ENCODE measurements at regions not wholly inside any gene's neighbourhood (a gene's known extent, or its start where the extent isn't known, plus 50 kb on each side); places are given as distances from the start of the nearest gene placed in this dataset.

GRCh38 chrX:43525901-43526610 lies 130.0 kb upstream of the MAOA start:
- TF ChIP-seq CTCF (IDR thresholded peaks at IDR 0.05; ENCODE audit: low read depth, low read length) = no peak
- no peak overlapping the region for H3K4me3 ChIP-seq (ENCODE audit: low read depth, low read length)

- no peak for TF ChIP-seq CTCF (IDR thresholded peaks at IDR 0.05; ENCODE audit: low read depth, low read length)
- no peak overlapping the region for H3K4me3 ChIP-seq (ENCODE audit: low read depth, low read length)
Measured at GRCh38 chrX:43526878-43527277, 129.2 kb upstream of the MAOA start.

GRCh38 chrX:43527801-43528200 lies 128.3 kb upstream of the MAOA start:
- TF ChIP-seq CTCF (IDR thresholded peaks at IDR 0.05; ENCODE audit: low read depth, low read length) = no peak
- no peak overlapping the region for H3K4me3 ChIP-seq (ENCODE audit: low read depth, low read length)

DNA sequence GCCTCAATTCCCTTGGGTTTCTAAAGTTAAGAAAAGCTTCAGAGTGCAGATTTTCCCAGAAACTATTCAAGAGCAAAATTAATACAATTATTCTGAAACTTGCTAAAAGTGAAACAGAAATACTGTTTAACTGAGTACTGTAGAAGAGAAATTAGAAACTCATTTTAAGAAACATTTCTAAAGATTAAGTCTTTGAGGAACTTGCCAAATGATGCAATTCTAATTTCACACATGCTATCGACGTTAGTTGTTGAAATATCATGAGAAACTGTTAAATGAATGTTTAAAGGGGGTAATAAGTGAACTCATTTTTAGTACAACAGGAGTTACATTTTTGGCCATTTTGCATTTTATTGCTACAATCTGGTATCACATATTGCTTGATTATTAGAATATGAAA lies 125.3 kb upstream of the MAOA start:
- no peak for TF ChIP-seq CTCF (IDR thresholded peaks at IDR 0.05; ENCODE audit: low read depth, low read length)
- no peak overlapping the region for H3K4me3 ChIP-seq (ENCODE audit: low read depth, low read length)

GRCh38 chrX:43540318-43540717 lies 115.8 kb upstream of the MAOA start:
- no peak overlapping the region for H3K4me3 ChIP-seq (ENCODE audit: low read depth, low read length)
- no peak for TF ChIP-seq CTCF (IDR thresholded peaks at IDR 0.05; ENCODE audit: low read depth, low read length)

DNA sequence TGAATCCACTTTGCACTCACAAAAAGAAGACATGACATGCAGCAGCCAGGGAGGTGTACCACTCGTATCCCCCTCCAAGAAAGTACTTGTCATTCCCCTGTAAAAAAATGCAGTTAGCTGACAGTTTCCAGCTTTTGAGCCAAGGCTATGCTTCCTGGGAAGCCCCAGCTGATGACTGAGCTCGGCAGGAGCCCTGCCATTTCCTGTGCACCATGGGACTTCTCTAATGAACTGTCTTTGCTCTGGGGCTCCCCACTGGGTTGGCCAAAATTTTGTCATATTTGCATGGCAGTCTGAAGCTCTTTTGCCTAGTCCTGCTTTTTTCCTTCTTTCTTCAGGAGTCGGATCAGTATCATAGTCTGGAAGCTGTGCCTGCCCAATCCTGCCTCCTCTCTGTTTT lies 104.5 kb upstream of the MAOA start:
- no peak overlapping the region for H3K4me3 ChIP-seq (ENCODE audit: low read depth, low read length)
- no peak for TF ChIP-seq CTCF (IDR thresholded peaks at IDR 0.05; ENCODE audit: low read depth, low read length)

DNA sequence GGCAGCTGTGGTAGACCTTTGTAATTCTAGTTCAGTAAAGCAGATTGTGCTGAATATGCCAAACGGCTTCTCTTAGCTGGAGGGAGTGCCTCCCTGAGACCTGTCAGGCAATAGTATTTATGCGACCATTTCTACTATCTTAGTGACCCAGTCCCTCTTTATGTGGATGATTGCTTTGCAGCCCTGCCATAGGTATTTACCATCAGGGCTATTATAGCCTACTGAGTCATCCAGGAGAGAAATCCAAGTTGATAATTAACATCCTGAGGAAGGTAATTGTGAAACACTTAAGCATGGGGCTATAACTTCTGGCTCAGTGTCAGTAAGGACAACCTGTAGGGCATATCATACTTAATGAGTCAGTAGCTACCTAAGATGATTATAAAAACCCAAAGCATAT lies 103.9 kb upstream of the MAOA start:
- TF ChIP-seq CTCF (IDR thresholded peaks at IDR 0.05; ENCODE audit: low read depth, low read length) = no peak
- no peak overlapping the region for H3K4me3 ChIP-seq (ENCODE audit: low read depth, low read length)

Measured in WI38 (cell line).